Transverse colon (tissue), 4 donors: ENCODE measurements at regions not wholly inside any gene's neighbourhood (a gene's known extent, or its start where the extent isn't known, plus 50 kb on each side); places are given as distances from the start of the nearest gene placed in this dataset.

Source experiments
- DNase-seq: peaks from one replicate; pipeline ENCODE4 v3.0.0-alpha.2; 2019
- H3K27ac ChIP-seq, 4 donors: fragments of 200-600 bp; sonication (generic); 2 replicates each; pipeline ENCODE4 v1.5.1; 2016 to 2018; ENCODE audit warnings: inconsistent platforms in 4 of 4
- H3K27me3 ChIP-seq: fragments of 200-600 bp; sonication (generic); 2 replicates; pipeline ENCODE4 v1.5.1; 2017; ENCODE audit warnings: inconsistent platforms
- H3K36me3 ChIP-seq, 4 donors: fragments of 200-600 bp; sonication (generic); 2 replicates each; pipeline ENCODE4 v1.5.1; 2017 to 2019; ENCODE audit warnings: inconsistent platforms in 4 of 4
- H3K4me1 ChIP-seq, 4 donors: fragments of 200-600 bp; sonication (generic); 2 replicates each; pipeline ENCODE4 v1.5.1; 2017 to 2020; ENCODE audit warnings: inconsistent platforms in 4 of 4
- H3K4me3 ChIP-seq, 4 donors: fragments of 200-600 bp; sonication (generic); 1 replicate in 1 of 4; 2 replicates in 3 of 4; pipeline versions ENCODE4 v1.5.1 to v1.6.1; 2017 to 2019; ENCODE audit warnings: inconsistent platforms in 4 of 4
- H3K9me3 ChIP-seq, 2 donors: fragments of 200-600 bp; sonication (generic); 2 replicates each; pipeline ENCODE4 v1.5.1; 2017 to 2019; ENCODE audit warnings: inconsistent platforms in 2 of 2
- EP300 ChIP-seq: sonication (generic); formaldehyde crosslinking; IDR thresholded peaks from one replicate; pipeline ENCODE4 v1.6.1; 2017; ENCODE audit warnings: antibody characterized with exemption, low read depth
- POLR2A ChIP-seq: fragments of 450-650 bp; IDR thresholded peaks from one replicate; pipeline ENCODE4 v1.6.1; 2016; ENCODE audit warnings: antibody characterized with exemption, mild to moderate bottlenecking, moderate library complexity
- POLR2AphosphoS5 ChIP-seq, 3 donors: sonication (generic); formaldehyde crosslinking; IDR thresholded peaks; one replicate each; pipeline ENCODE4 v1.6.1; 2016; ENCODE audit warnings: antibody characterized with exemption in 3 of 3
- WGBS, 2 donors: methylation state at CpG; one replicate each; pipeline ENCODE4 v1.1.5; 2018; ENCODE audit warnings: low coverage in 1 of 2; 5-methylcytosine and 5-hydroxymethylcytosine counted together
- in situ Hi-C, 4 donors: fragments of 200-750 bp; cut with MboI; loops; one replicate each; pipeline versions ENCODE4 v1.15.0 to v1.15.1; 2017; ENCODE audit warnings: low sequenced_read_pairs in 3 of 4, low pct_ligation_motif_present in 1 of 4, low pct_unique_long_range_greater_than_20kb in 1 of 4
- intact Hi-C: fragments of 100-400 bp; cut with DNase I; formaldehyde crosslinking; loops from one replicate; pipeline ENCODE4 v1.15.1; 2023; ENCODE audit warnings: low total_unique reads
- TF ChIP-seq, protein P1 (sequence below), 5 experiments: fragments of 200-600 bp in 3 of 5; fragments of 450-650 bp in 2 of 5; sonication (generic) in 3 of 5; IDR thresholded peaks; 1 replicate in 2 of 5; 2 replicates in 3 of 5; pipeline ENCODE4 v1.5.1; 2016 to 2017; ENCODE audit warnings: antibody characterized with exemption in 5 of 5, inconsistent platforms in 3 of 5, mild to moderate bottlenecking in 2 of 5, moderate library complexity in 1 of 5

DNA sequence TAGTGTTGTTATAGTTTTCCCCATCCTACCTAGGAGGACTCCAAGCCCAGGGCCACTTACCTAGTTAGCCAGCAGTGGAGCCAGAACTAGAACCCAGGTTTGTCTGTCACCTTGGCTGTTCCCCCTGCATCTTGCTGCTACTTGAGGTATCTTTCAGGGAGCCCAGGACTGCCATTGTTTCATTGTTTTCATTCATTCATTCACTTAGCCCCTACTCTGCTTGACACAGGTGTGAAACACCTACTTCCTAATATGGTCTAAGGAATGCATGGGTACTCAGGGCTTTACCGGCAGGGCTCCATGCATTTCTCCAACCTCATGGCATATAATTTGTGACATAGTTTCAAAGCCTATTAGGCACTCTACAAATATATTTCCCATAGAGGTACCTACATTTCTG is 266.6 kb upstream of the TPM1 start:
- TF ChIP-seq POLR2AphosphoS5 (IDR thresholded peaks at IDR 0.05) (no peak), POLR2A (no peak), EP300 (no peak)
- TF ChIP-seq, protein P1, sequence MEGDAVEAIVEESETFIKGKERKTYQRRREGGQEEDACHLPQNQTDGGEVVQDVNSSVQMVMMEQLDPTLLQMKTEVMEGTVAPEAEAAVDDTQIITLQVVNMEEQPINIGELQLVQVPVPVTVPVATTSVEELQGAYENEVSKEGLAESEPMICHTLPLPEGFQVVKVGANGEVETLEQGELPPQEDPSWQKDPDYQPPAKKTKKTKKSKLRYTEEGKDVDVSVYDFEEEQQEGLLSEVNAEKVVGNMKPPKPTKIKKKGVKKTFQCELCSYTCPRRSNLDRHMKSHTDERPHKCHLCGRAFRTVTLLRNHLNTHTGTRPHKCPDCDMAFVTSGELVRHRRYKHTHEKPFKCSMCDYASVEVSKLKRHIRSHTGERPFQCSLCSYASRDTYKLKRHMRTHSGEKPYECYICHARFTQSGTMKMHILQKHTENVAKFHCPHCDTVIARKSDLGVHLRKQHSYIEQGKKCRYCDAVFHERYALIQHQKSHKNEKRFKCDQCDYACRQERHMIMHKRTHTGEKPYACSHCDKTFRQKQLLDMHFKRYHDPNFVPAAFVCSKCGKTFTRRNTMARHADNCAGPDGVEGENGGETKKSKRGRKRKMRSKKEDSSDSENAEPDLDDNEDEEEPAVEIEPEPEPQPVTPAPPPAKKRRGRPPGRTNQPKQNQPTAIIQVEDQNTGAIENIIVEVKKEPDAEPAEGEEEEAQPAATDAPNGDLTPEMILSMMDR (IDR thresholded peaks at IDR 0.05): no peak
- in situ Hi-C loops: no loop called here
- 88 to 92% methylated on average over 1 of the region's 1 CpG for WGBS, 2 donors
- no peaks in the 10 kb centered on the region for H3K27me3 ChIP-seq
- intact Hi-C loops: no loop called here
- no peak for DNase-seq
- H3K4me3 ChIP-seq: no peak overlapping the region
- no peaks in the 10 kb centered on the region for H3K4me1 ChIP-seq
- no peaks in the 10 kb centered on the region for H3K9me3 ChIP-seq
- no peak overlapping the region for H3K27ac ChIP-seq
- H3K36me3 ChIP-seq: peaks cover 0 to 7% (median 0%) of the 10 kb centered on the region in 4 donors

DNA sequence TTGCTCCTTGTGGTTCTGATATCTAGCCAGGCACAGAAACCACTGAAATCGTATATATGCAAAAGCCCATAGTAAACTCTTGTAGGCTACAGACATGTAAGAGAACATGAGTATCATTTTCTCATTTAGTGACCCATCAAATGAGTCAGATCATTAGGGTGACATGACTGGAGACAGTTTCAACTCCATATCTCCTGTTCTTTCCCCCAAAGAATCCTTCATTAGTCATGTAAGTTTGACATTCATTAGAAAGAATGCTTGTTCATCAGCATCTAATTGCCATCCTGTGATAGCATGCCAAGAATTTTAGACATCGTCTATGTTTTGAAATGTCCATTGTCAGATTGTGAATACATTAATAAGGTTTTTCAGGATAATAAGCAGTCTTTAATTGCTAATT is 264.9 kb upstream of the TPM1 start:
- no peaks in the 10 kb centered on the region for H3K27me3 ChIP-seq
- TF ChIP-seq POLR2AphosphoS5 (IDR thresholded peaks at IDR 0.05) (no peak), EP300 (no peak), POLR2A (no peak)
- TF ChIP-seq, protein P1 (IDR thresholded peaks at IDR 0.05): no peak
- H3K4me3 ChIP-seq: no peak overlapping the region
- no peaks in the 10 kb centered on the region for H3K36me3 ChIP-seq
- intact Hi-C loops (loop anchor here (1.0 kb wide), 1 partner anchor 314 kb away; no protein-coding TSS in a partner anchor), in situ Hi-C loops (no loop called here)
- DNase-seq: no peak
- H3K9me3 ChIP-seq: no peaks in the 10 kb centered on the region
- H3K4me1 ChIP-seq: peaks cover 0 to 8% (median 5%) of the 10 kb centered on the region in 4 donors
- no peak overlapping the region for H3K27ac ChIP-seq
- WGBS, 2 donors: 57 to 75% methylated on average over 2 of the region's 2 CpGs

DNA sequence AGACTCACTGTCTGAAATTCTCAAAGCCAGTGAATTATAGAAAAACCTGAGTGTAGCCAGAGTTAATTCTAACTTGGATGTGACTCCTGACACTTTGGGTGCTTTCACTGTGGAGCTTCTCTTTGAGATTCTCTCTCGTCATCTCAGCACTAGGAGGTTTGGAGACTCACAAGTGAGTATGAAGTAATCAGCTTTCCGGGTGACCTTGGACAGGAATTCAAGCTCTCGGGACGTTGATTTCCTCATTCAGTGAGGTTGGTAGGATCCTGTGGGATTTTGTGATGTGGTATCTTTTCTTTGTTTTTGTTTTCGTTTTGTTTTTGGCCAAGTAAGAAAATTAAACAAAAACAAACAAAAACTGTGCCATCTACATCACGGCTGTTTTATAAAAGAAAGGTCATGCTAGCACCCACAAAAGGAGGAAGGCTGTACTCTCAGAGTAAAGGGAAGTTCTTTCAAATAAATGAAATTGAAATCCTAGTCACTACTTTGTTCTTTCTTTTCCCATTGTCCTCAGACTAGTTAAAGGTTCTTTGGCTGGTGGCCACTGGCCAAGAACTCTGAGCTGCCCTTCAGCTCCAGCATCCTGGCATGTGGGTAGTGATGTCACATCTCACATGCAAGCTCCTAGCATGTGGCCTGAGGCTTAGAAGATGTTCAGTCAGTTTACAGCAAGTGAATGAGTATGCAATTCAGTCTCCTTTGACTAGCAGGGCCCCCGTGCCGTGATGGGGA is 263.3 kb upstream of the TPM1 start:
- H3K9me3 ChIP-seq: no peaks in the 10 kb centered on the region
- WGBS, 2 donors: 57 to 78% methylated on average over 5 to 8 of the region's 8 CpGs
- H3K27ac ChIP-seq: no peak overlapping the region
- intact Hi-C loops: no loop called here
- no peak for DNase-seq
- H3K36me3 ChIP-seq: peaks cover 0 to 3% (median 0%) of the 10 kb centered on the region in 4 donors
- TF ChIP-seq, protein P1 (IDR thresholded peaks at IDR 0.05): no peak
- TF ChIP-seq POLR2AphosphoS5 (IDR thresholded peaks at IDR 0.05) (no peak), POLR2A (no peak), EP300 (no peak)
- in situ Hi-C loops: no loop called here
- H3K27me3 ChIP-seq: no peaks in the 10 kb centered on the region
- H3K4me1 ChIP-seq: peaks cover 0 to 8% (median 5%) of the 10 kb centered on the region in 4 donors
- H3K4me3 ChIP-seq: no peak overlapping the region

DNA sequence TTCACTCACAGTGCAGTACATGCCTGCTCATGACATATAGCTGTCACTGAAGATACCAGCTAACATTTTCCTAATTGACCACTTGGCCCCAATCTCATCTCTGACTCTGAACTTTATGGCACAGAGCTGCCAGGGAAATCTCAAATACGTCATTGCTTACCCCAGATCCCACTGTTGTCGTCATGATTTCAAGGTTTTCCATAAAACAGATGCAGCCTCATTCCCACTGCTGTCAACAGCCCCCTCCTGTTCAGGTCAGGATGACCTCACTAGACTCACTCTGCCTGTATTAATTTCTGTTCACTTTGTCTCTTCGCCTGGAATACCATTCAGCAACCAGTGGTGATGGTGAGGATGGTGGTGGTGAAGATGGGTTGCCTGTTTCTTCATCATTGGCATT is 262.6 kb upstream of the TPM1 start:
- Histone ChIP-seq H3K27ac (no peak overlapping the region), H3K36me3 (peaks cover 0 to 3% (median 0%) of the 10 kb centered on the region in 4 donors), H3K4me1 (peaks cover 0 to 8% (median 5%) of the 10 kb centered on the region in 4 donors), H3K9me3 (no peaks in the 10 kb centered on the region), H3K27me3 (no peaks in the 10 kb centered on the region), H3K4me3 (no peak overlapping the region)
- DNase-seq: no peak
- WGBS, 2 donors: 91% methylated on average over 3 of the region's 3 CpGs
- in situ Hi-C loops: loop anchor here in 3 of 4 donors (10.0 kb wide), 1 partner anchor 305 kb away; no protein-coding TSS in a partner anchor
- TF ChIP-seq POLR2AphosphoS5 (IDR thresholded peaks at IDR 0.05): no peak
- TF ChIP-seq, protein P1 (IDR thresholded peaks at IDR 0.05): no peak
- no peak for TF ChIP-seq POLR2A
- TF ChIP-seq EP300: no peak
- intact Hi-C loops: loop anchor here (10.0 kb wide), 1 partner anchor 65 kb away; no protein-coding TSS in a partner anchor
